ENCODE measurements at regions not wholly inside any gene's neighbourhood (a gene's known extent, or its start where the extent isn't known, plus 50 kb on each side); places are given as distances from the start of the nearest gene placed in this dataset.
"Not testable (repeated sequence)": the region's sequence is repeated elsewhere in the genome, so short reads cannot be mapped to it uniquely, and the experiment has no call there.

DNA sequence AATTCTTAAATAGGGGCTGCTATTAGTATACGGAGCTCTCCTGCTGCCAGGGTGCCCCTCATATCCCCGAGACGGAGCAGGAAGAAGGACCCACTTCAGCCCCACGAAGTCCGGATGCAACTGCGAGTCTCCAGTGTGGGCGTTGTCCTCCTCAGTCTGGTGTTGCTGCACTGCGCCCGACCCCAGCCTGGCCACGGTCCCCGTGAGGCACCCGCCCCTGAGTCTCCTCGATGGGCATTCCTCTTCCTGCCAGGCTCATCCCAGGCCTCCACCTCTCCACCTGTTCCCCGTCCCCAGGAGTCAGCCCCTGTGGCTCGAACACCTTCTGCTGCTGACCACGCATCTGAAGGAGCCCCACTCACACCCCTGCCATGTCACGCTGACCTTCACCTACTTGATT, 68.1 kb upstream of the SFSWAP start:
- intact Hi-C loops (cut with micrococcal nuclease): no loop called here
- Mint-ChIP-seq H3K4me1 (ENCODE audit: low read depth) (no peaks in the 10 kb centered on the region), H3K27ac (no peak overlapping the region), H3K9me3 (no peaks in the 10 kb centered on the region), H3K4me3 (no peak overlapping the region), H3K27me3 (ENCODE audit: insufficient read depth) (peaks cover 2% of the 10 kb centered on the region), H3K36me3 (ENCODE audit: low read depth) (no peaks in the 10 kb centered on the region)
- no peak for DNase-seq (ENCODE audit: low spot score)

DNA sequence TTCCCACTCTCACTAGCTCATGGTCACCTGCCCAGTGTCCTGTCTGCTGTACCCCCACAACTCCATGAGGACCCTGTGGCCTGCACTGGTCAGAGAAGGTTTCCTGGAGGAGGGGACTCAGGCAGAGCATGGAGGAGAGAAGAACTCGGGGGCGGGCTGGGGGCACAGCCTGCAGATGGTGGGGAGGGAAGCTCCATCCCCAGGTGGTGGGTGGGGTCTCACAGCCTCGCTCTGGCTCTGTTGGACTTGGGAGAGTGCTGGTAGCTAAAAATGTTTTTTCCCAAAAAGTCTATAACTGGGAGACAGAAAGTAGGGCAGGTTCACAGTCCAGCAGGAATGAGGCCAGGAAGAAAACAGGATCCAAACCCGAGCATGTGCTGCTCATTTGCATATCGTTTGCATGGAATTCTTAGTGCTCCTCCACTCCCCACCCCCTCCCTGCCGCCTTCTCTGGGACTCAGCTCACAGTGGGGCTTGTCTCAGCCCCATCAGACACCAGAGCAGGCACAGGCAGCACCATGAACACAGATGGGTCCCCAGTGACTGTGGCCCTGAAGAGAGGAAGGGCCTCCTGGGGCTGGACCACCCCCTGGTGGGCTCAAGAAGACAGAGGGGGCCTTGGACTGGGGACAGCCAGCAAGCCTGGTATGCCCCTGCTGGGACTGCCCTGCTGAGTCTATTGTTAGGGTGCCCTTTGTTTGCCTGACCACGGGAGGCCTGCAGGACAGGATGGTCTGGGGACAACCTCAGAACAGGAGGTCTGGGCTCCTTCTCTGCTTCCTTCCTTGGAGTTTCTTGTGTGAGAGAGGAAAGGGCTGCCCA, 67.0 kb upstream of the SFSWAP start:
- Mint-ChIP-seq H3K27me3 (ENCODE audit: insufficient read depth) (no peaks in the 10 kb centered on the region), H3K9me3 (no peaks in the 10 kb centered on the region), H3K27ac (no peak overlapping the region), H3K4me1 (ENCODE audit: low read depth) (no peaks in the 10 kb centered on the region), H3K4me3 (no peak overlapping the region), H3K36me3 (ENCODE audit: low read depth) (no peaks in the 10 kb centered on the region)
- no peak for DNase-seq (ENCODE audit: low spot score)
- intact Hi-C loops (cut with micrococcal nuclease): no loop called here

DNA sequence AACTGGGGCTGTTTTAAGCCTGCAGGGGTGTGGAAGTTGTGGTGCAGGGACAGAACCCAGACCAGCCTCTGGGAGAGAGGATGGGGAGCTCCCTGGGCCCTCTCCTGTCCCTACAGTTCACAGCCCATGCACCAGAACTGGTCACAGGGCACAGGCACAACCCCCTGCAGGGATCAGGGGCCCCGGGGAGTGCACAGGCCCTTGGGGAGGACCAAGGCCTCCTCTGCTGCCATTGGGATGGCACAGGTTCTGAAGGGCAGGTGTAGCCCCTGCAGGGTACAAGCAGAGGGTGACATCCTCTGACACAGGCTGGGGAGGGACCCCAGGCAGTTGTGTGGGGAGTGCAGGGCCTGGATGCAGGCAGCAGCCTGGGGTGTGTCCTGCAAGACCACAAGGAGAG, 66.4 kb upstream of the SFSWAP start:
- intact Hi-C loops (cut with micrococcal nuclease): no loop called here
- DNase-seq (ENCODE audit: low spot score): no peak
- Mint-ChIP-seq H3K27me3 (ENCODE audit: insufficient read depth) (no peaks in the 10 kb centered on the region), H3K36me3 (ENCODE audit: low read depth) (no peaks in the 10 kb centered on the region), H3K4me3 (no peak overlapping the region), H3K27ac (no peak overlapping the region), H3K4me1 (ENCODE audit: low read depth) (no peaks in the 10 kb centered on the region), H3K9me3 (no peaks in the 10 kb centered on the region)

- intact Hi-C loops (cut with micrococcal nuclease); H3K4me1 Mint-ChIP-seq (ENCODE audit: low read depth); H3K27ac Mint-ChIP-seq; DNase-seq (ENCODE audit: low spot score); H3K36me3 Mint-ChIP-seq (ENCODE audit: low read depth); H3K27me3 Mint-ChIP-seq (ENCODE audit: insufficient read depth); H3K4me3 Mint-ChIP-seq; H3K9me3 Mint-ChIP-seq: not testable (repeated sequence)
Measured at GRCh38 chr12:131644917-131645316, 66.0 kb upstream of the SFSWAP start.

GRCh38 chr12:131645557-131645956, 65.3 kb upstream of the SFSWAP start:
- H3K36me3 Mint-ChIP-seq (ENCODE audit: low read depth); intact Hi-C loops (cut with micrococcal nuclease): not testable (repeated sequence)

DNA sequence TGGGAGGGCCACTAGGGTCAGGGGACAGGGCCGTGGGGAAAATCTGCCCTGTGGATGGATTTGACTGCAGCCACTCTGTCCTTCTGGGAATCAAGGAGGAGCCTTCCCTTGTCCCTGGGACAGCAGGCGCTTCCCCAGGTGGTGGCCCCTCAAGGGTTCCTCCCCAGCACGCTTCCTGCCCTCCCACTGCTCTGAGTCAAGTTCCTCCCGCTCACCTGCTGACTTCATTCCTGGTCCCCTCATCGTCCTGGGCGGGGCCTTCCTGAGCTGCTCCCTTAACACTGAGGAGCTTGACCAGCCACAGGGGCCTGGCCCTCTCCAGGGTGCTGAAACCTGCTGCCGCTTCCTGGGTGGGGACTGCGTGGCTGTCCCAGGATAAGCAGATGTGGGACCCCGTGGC, 64.4 kb upstream of the SFSWAP start:
- H3K36me3 Mint-ChIP-seq (ENCODE audit: low read depth); H3K27me3 Mint-ChIP-seq (ENCODE audit: insufficient read depth); DNase-seq (ENCODE audit: low spot score); H3K4me1 Mint-ChIP-seq (ENCODE audit: low read depth); intact Hi-C loops (cut with micrococcal nuclease); H3K4me3 Mint-ChIP-seq; H3K27ac Mint-ChIP-seq; H3K9me3 Mint-ChIP-seq: not testable (repeated sequence)

More at GRCh38 chr12:131645557-131645956, 65.3 kb upstream of the SFSWAP start:
- not testable (repeated sequence) for H3K4me3 Mint-ChIP-seq; DNase-seq (ENCODE audit: low spot score); H3K9me3 Mint-ChIP-seq; H3K27ac Mint-ChIP-seq; H3K27me3 Mint-ChIP-seq (ENCODE audit: insufficient read depth); H3K4me1 Mint-ChIP-seq (ENCODE audit: low read depth)

DNA sequence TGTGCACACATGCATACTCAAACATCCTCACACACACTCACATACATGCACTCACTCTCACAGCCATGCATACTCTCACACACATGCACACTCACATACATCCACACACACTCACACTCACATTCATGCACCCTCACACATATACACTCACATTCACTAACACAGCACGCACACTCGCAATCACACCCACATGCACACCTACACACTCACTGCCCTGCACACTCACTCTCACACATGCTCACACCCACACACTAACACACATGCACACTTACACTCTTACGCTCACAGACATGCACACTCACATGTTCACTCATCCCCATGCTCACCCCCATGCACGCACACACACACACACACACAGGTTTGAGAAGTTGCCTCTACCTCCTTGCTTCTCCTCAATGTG, 63.2 kb upstream of the SFSWAP start:
- intact Hi-C loops (cut with micrococcal nuclease): no loop called here
- H3K27me3 Mint-ChIP-seq (ENCODE audit: insufficient read depth): no peaks in the 10 kb centered on the region
- H3K9me3 Mint-ChIP-seq: no peaks in the 10 kb centered on the region
- no peak overlapping the region for H3K27ac Mint-ChIP-seq
- DNase-seq (ENCODE audit: low spot score): no peak
- no peaks in the 10 kb centered on the region for H3K4me1 Mint-ChIP-seq (ENCODE audit: low read depth)
- H3K36me3 Mint-ChIP-seq (ENCODE audit: low read depth): no peaks in the 10 kb centered on the region
- no peak overlapping the region for H3K4me3 Mint-ChIP-seq

GRCh38 chr12:131655469-131656174, 55.3 kb upstream of the SFSWAP start:
- not testable (repeated sequence) for H3K4me1 Mint-ChIP-seq (ENCODE audit: low read depth)

DNA sequence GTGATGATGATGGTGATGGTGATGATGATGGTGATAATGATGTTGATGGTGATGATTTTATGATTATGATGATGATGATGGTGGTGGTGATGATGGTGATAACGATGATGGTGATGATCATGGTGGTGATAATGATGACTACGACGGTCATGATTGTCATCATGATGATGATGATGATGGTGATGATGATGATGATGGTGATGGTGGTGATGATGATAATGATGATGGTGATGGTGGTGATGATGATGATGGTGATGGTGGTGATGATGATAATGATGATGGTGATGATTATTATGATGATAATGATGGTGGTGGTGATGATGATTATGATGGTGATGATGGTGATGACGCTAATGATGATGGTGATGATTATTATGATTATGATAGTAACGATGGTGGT, 54.1 kb upstream of the SFSWAP start:
- H3K27me3 Mint-ChIP-seq (ENCODE audit: insufficient read depth); H3K9me3 Mint-ChIP-seq; H3K27ac Mint-ChIP-seq; intact Hi-C loops (cut with micrococcal nuclease); H3K36me3 Mint-ChIP-seq (ENCODE audit: low read depth); H3K4me1 Mint-ChIP-seq (ENCODE audit: low read depth); H3K4me3 Mint-ChIP-seq; DNase-seq (ENCODE audit: low spot score): not testable (repeated sequence)

More at GRCh38 chr12:131655469-131656174, 55.3 kb upstream of the SFSWAP start:
- H3K4me3 Mint-ChIP-seq; intact Hi-C loops (cut with micrococcal nuclease); H3K27ac Mint-ChIP-seq; H3K27me3 Mint-ChIP-seq (ENCODE audit: insufficient read depth); H3K36me3 Mint-ChIP-seq (ENCODE audit: low read depth); H3K9me3 Mint-ChIP-seq; DNase-seq (ENCODE audit: low spot score): not testable (repeated sequence)

GRCh38 chr12:131658605-131659004, 52.3 kb upstream of the SFSWAP start:
- H3K36me3 Mint-ChIP-seq (ENCODE audit: low read depth); H3K27ac Mint-ChIP-seq; H3K9me3 Mint-ChIP-seq; H3K4me1 Mint-ChIP-seq (ENCODE audit: low read depth); H3K4me3 Mint-ChIP-seq; intact Hi-C loops (cut with micrococcal nuclease); H3K27me3 Mint-ChIP-seq (ENCODE audit: insufficient read depth); DNase-seq (ENCODE audit: low spot score): not testable (repeated sequence)

DNA sequence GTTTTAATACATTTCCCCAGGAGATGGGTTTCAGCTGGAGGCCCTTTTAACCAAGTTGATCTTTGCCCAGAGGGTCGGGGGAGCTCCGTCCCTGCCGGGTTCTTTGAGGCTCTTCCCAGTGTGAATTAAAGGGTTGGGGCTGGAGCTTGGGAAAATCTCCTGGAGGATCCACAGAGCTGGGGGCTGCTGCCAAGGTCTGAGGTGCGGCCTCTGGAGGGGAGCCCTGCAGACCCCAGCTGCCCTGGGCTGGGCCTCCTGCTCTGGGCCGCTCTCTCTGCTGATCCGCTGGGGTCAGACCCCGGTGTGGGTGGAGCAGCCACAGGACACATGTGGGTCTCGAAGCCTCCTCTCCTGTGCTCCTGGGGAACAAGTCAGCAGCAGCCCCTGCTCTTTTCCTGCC, 51.4 kb upstream of the SFSWAP start:
- H3K9me3 Mint-ChIP-seq; intact Hi-C loops (cut with micrococcal nuclease); H3K27me3 Mint-ChIP-seq (ENCODE audit: insufficient read depth); H3K36me3 Mint-ChIP-seq (ENCODE audit: low read depth); H3K4me1 Mint-ChIP-seq (ENCODE audit: low read depth); H3K4me3 Mint-ChIP-seq; DNase-seq (ENCODE audit: low spot score); H3K27ac Mint-ChIP-seq: not testable (repeated sequence)

GRCh38 chr12:131659976-131660375, 50.9 kb upstream of the SFSWAP start:
- intact Hi-C loops (cut with micrococcal nuclease); H3K27me3 Mint-ChIP-seq (ENCODE audit: insufficient read depth); H3K4me3 Mint-ChIP-seq; H3K4me1 Mint-ChIP-seq (ENCODE audit: low read depth); H3K9me3 Mint-ChIP-seq; DNase-seq (ENCODE audit: low spot score); H3K36me3 Mint-ChIP-seq (ENCODE audit: low read depth); H3K27ac Mint-ChIP-seq: not testable (repeated sequence)

GRCh38 chr12:131660401-131660800, 50.5 kb upstream of the SFSWAP start:
- intact Hi-C loops (cut with micrococcal nuclease): not testable (repeated sequence)

More at GRCh38 chr12:131660401-131660800, 50.5 kb upstream of the SFSWAP start:
- H3K27me3 Mint-ChIP-seq (ENCODE audit: insufficient read depth); H3K4me1 Mint-ChIP-seq (ENCODE audit: low read depth); H3K4me3 Mint-ChIP-seq; H3K36me3 Mint-ChIP-seq (ENCODE audit: low read depth); H3K9me3 Mint-ChIP-seq; DNase-seq (ENCODE audit: low spot score); H3K27ac Mint-ChIP-seq: not testable (repeated sequence)

Data from activated T-helper 1 cell treated with anti-CD3 and anti-CD28 coated beads, Interleukin-12 subunit alpha, Interleukin-12 subunit beta, Interleukin-2, Interleukin-4 antibody, amounts not matched to agents 30 ng/mL and 10 ng/mL and 1 ng/mL, durations not matched to agents 14 hours and 24 hours and 36 hours (primary cell).